ENCODE measurements at regions not wholly inside any gene's neighbourhood (a gene's known extent, or its start where the extent isn't known, plus 50 kb on each side); places are given as distances from the start of the nearest gene placed in this dataset.
A peak's percentile ranks its signal among the peaks of the same experiment; 100 is the strongest.
"Not testable (repeated sequence)": the region's sequence is repeated elsewhere in the genome, so short reads cannot be mapped to it uniquely, and the experiment has no call there.

GRCh38 chr10:53064614-53065013 is 292.0 kb upstream of the MBL2 start:
- no peak for TF ChIP-seq CTCF (IDR thresholded peaks at IDR 0.05)
- Histone ChIP-seq H3K27ac (no peak overlapping the region), H3K4me3 (no peak overlapping the region)
- no peak for DNase-seq (ENCODE audit: low spot score)

- Histone ChIP-seq H3K4me3 (no peak overlapping the region), H3K27ac (no peak overlapping the region)
- DNase-seq (ENCODE audit: low spot score), result no peak
- no peak for TF ChIP-seq CTCF (IDR thresholded peaks at IDR 0.05)
These were observed 291.2 kb upstream of the MBL2 start for GRCh38 chr10:53063805-53064204.

GRCh38 chr10:53052521-53053164 is 280.1 kb upstream of the MBL2 start:
- DNase-seq (ENCODE audit: low spot score), result no peak
- Histone ChIP-seq H3K27ac (no peak overlapping the region), H3K4me3 (no peak overlapping the region)
- TF ChIP-seq CTCF (IDR thresholded peaks at IDR 0.05), result no peak

GRCh38 chr10:53045315-53045714 is 272.7 kb upstream of the MBL2 start:
- TF ChIP-seq CTCF (IDR thresholded peaks at IDR 0.05), result no peak
- Histone ChIP-seq H3K4me3 (no peak overlapping the region), H3K27ac (no peak overlapping the region)
- DNase-seq (ENCODE audit: low spot score), result no peak

GRCh38 chr10:53035823-53036222 is 263.2 kb upstream of the MBL2 start:
- not testable (repeated sequence) for H3K27ac ChIP-seq; H3K4me3 ChIP-seq; DNase-seq (ENCODE audit: low spot score)

GRCh38 chr10:53033396-53033795 is 260.8 kb upstream of the MBL2 start:
- no peak overlapping the region for H3K27ac ChIP-seq
- DNase-seq (ENCODE audit: low spot score), result no peak
- no peak for TF ChIP-seq CTCF (IDR thresholded peaks at IDR 0.05)
- H3K4me3 ChIP-seq, result no peak overlapping the region

GRCh38 chr10:53029872-53030849 is 257.6 kb upstream of the MBL2 start:
- H3K27ac ChIP-seq, result peak overlapping the region in 1 of 2 donors; percentile 56
- not testable (repeated sequence) for DNase-seq (ENCODE audit: low spot score); H3K4me3 ChIP-seq

- TF ChIP-seq CTCF (IDR thresholded peaks at IDR 0.05), result no peak
- Histone ChIP-seq H3K4me3 (no peak overlapping the region), H3K27ac (no peak overlapping the region)
- DNase-seq (ENCODE audit: low spot score), result no peak
These were observed 256.9 kb upstream of the MBL2 start for GRCh38 chr10:53029449-53029848.

- not testable (repeated sequence) for H3K4me3 ChIP-seq; H3K27ac ChIP-seq; DNase-seq (ENCODE audit: low spot score)
These were observed 253.2 kb upstream of the MBL2 start for GRCh38 chr10:53025765-53026164.

Measured in coronary artery (tissue), 2 donors.